GM18870 (cell line): ENCODE measurements at regions not wholly inside any gene's neighbourhood (a gene's known extent, or its start where the extent isn't known, plus 50 kb on each side); places are given as distances from the start of the nearest gene placed in this dataset.
"Not testable (repeated sequence)": the region's sequence is repeated elsewhere in the genome, so short reads cannot be mapped to it uniquely, and the experiment has no call there.

ENCODE experiments used
- ATAC-seq: cut with Tn5 transposase; IDR thresholded peaks from one replicate; pipeline ENCODE4 v1.9.1; 2021; ENCODE audit warnings: moderate library complexity; ENCODE audit not compliant: unreplicated experiment

GRCh38 chr6:140269591-140270165 lies 895.2 kb upstream of the CITED2 start:
- no peak for ATAC-seq

- no peak for ATAC-seq
These were observed 890.0 kb upstream of the CITED2 start for GRCh38 chr6:140264431-140264830.

DNA sequence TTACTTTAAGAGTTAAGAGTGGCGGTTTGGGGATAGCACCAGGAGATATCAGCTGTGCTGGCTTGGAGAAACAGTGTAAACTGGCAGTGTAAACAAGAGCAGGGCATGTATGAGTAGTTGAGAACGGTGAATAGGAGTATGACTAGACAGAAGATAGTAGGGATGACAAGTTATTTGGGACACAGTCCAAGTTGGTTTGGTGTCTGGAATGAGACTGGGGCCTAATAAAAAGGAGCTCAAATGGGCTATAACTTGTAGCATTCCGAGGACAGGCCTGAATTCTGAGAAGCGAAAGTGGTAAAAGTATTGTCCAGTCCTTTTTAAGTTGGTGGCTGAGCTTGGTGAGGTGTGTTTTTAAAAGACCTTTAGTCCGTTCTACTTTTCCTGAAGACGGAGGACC lies 883.9 kb upstream of the CITED2 start:
- not testable (repeated sequence) for ATAC-seq

GRCh38 chr6:140256248-140256647 lies 881.8 kb upstream of the CITED2 start:
- no peak for ATAC-seq

- ATAC-seq, result no peak
These were observed 878.6 kb upstream of the CITED2 start for GRCh38 chr6:140253096-140253495.

- ATAC-seq, result no peak
These were observed 877.7 kb upstream of the CITED2 start for GRCh38 chr6:140252099-140252498.

DNA sequence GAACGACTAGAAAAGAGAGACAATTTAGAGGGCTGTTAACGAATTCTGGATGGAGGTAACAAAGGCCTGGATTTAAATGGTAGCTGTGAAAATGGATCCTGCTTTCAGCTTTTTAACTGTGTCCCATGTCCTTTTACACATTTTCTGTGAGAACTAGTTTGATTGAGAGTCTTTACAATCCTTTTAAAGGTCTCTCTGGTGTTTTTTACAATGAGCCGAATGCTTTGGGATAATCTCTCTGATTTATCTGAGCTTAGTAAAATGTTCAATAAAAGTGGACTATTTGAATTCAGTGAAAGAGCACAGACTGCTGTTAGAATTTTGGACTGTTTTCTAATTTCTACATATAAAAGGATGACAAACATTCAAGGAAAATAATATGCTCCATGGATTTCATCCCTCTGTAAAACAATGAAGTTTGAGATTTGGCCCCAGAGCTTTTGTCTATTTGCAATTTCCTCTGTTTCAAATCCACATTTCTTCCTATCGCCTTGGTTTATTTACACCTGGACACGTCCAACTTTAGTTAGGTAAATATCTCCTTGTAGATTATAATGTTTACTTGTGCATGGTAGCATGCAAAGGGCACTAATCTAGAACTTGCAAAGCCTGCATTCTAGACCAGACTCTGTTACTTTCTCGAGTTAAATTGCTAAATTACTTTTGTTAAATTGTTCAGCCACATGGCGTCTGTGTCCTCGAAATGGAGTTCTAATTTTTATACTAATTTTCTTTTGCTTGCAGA lies 871.0 kb upstream of the CITED2 start:
- ATAC-seq, result no peak

GRCh38 chr6:140237251-140237650 lies 862.8 kb upstream of the CITED2 start:
- no peak for ATAC-seq

GRCh38 chr6:140236732-140237131 lies 862.3 kb upstream of the CITED2 start:
- no peak for ATAC-seq

DNA sequence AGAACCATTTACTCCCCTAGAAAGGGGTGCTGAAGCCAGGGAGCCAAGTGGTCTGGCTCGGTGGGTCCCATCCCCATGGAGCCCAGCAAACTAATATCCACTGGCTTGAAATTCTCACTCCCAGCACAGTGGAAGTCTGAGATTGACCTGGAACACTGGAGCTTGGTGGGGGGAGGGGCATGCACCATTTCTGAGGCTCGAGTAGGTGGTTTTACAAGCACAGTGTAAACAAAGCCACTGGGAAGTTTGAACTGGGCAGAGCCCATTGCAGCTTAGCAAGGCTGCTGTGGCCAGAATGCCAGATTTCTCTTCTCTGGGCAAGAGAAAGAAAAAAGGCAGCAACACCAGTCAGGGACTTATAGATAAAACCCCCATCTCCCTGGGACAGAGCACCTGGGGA lies 855.8 kb upstream of the CITED2 start:
- ATAC-seq, result no peak

DNA sequence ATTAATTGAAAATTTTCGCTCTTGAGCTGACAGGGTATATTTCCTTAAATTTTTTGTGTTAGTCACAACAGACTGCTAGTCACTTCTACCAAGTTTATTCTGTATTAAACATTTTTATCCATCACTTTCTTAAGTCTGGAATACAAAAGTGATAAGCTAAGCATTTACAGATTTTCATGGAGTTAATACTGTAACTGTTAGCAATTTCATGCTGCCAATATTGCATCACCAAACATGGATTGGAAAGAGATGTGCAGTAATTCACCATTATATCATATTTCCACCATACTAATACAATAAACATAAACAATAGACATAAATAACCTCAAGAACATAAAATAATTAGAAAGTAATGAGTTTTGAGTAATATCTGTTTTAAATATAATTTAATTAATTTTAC lies 854.0 kb upstream of the CITED2 start:
- no peak for ATAC-seq

DNA sequence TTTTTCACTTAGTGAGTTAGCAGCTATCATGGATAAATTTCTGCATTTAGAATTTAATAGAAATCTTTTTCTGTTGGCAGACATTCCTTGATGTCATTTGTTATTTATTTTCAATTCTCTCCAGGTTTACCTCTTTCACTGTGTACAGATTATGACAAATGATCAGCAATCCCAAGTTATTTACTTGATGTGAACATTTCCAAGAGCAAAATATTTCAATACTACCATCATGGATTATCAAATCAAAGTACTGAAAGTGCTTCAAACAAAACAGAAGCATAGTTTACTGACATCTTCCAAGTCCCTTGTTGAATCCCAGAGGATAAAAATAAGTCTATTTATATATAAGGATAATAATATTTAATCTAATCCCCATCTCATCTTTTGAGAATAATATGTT lies 852.2 kb upstream of the CITED2 start:
- no peak for ATAC-seq

GRCh38 chr6:140225701-140226436 lies 851.4 kb upstream of the CITED2 start:
- ATAC-seq, result no peak

DNA sequence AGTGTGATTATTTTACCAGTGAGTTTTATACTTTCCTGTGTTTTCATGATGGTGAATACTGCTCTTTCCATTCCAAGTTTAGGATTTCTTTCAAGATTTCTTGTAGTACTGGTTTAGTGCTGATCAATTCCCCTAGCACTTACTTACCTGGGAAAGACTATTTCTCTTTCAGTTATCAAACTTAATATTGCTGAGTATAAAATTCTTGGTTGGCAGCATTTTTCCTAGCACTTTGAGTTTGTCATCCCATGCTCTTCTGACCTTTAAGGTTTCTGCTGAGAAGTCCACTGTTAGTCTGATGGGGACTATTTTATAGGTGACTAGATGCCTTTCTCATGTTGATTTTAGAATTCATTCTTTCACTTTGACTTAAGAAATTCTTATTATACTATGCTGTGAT lies 842.8 kb upstream of the CITED2 start:
- ATAC-seq, result no peak

DNA sequence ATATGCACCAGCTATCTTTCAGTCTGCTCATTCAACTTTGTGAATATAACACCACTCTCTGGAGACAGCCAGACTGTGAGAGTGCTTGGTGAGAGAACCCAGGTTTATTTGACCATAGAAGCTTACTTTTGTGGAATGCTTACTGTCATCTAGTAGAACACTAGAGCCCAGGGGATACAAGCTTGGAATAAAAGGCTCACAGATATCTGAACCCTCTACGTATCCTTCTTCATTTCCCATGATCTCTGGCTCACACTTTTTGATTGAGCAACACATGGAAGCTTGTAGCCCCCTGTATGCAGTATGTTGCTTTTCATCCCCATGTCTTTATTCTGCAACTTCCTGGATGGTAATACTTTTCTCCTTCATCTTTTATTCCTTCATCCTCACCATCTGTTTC lies 835.3 kb upstream of the CITED2 start:
- no peak for ATAC-seq

DNA sequence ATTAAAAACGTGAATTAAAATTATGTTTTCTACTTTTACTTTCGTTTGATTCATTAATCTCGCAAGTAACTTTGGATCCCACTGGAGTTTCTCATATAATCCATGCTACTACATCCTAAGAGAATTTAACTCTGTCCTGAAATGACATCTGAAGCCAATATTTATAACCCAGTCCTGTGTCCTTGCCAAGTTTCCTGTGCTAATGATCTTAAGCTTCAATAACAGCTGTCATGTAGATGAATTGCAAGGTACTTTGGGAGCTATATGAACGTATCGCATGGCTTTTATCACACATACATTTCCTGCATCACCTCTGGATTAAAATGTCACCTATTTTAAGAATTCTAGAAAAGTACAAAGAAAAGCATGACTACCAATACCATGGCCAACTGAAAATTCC lies 833.8 kb upstream of the CITED2 start:
- no peak for ATAC-seq

GRCh38 chr6:140205795-140206593 lies 831.5 kb upstream of the CITED2 start:
- ATAC-seq, result no peak

GRCh38 chr6:140204154-140204553 lies 829.7 kb upstream of the CITED2 start:
- no peak for ATAC-seq

- no peak for ATAC-seq
These were observed 829.3 kb upstream of the CITED2 start for GRCh38 chr6:140203661-140204147.

GRCh38 chr6:140202964-140203515 lies 828.6 kb upstream of the CITED2 start:
- no peak for ATAC-seq
